PFSK-1 (cell line): ENCODE measurements at regions not wholly inside any gene's neighbourhood (a gene's known extent, or its start where the extent isn't known, plus 50 kb on each side); places are given as distances from the start of the nearest gene placed in this dataset.

Experiments used
- FOXP2 ChIP-seq: optimal IDR thresholded peaks from 2 replicates; pipeline ENCODE3; 2011; ENCODE audit warnings: borderline replicate concordance, control low read depth, inconsistent platforms; ENCODE audit not compliant: insufficient read depth; ENCODE audit errors: extremely low read length, extremely low read depth
- POLR2AphosphoS5 ChIP-seq: IDR thresholded peaks from 2 replicates; pipeline ENCODE4 v1.6.1; 2012; ENCODE audit warnings: low read depth, mild to moderate bottlenecking, control low read depth, low read length, moderate library complexity
- REST ChIP-seq, 2 experiments: IDR thresholded peaks; 2 replicates each; pipeline versions ENCODE4 v1.6.1 to v1.8.0; 2011 to 2012; ENCODE audit warnings: low read depth in 2 of 2, low read length in 2 of 2, control low read depth in 1 of 2, inconsistent platforms in 1 of 2, mild to moderate bottlenecking in 1 of 2, moderate library complexity in 1 of 2; ENCODE audit not compliant: insufficient read depth in 1 of 2
- SIN3A ChIP-seq: IDR thresholded peaks from 2 replicates; pipeline ENCODE4 v1.6.1; 2012; ENCODE audit warnings: mild to moderate bottlenecking, low read length, moderate library complexity, borderline replicate concordance; ENCODE audit not compliant: insufficient read depth
- TAF1 ChIP-seq: IDR thresholded peaks from 2 replicates; pipeline ENCODE4 v1.6.1; 2012; ENCODE audit warnings: low read length, control low read depth, borderline replicate concordance; ENCODE audit not compliant: insufficient read depth

DNA sequence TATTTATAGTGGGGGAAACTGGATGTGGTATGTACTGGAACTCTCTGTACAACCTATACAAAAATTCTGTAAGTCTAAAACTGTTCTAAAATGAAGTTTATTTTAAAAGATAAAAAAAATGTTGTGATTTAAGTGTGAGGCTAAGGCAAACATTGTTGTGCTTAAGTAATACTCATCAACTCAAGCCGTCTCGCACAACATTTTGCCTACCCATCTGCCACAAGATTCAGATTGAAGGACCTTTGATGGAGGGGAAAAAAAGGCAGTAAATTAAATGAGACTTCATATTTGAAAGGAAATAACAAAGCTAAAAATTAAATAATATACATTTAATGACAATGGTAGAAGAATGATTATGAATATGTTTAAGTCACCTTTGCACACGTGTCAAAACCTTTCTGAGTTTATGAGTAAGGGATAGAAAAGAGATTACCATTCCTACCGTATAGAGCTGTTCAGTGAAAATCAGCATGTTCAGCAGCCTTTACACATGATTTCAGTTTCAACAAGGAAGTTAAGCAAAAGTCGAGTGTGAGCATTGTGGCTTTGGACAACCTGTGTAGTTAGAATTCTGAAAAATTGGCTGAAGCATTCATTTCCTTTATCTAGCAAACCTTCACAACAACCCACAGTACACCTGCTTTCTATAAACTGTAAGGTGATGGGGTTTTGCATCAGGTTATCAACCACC is 499.3 kb downstream of the IRS1 start:
- no peak for TF ChIP-seq POLR2AphosphoS5
- TF ChIP-seq SIN3A: no peak
- TF ChIP-seq TAF1: no peak
- TF ChIP-seq FOXP2: no peak
- no peak for TF ChIP-seq REST (IDR thresholded peaks at IDR 0.05; ENCODE audit: insufficient read depth in 1 of 2, low read depth in 2 of 2, low read length in 2 of 2)
